NOMO-1 (cell line): ENCODE measurements at regions not wholly inside any gene's neighbourhood (a gene's known extent, or its start where the extent isn't known, plus 50 kb on each side); places are given as distances from the start of the nearest gene placed in this dataset.

Source experiments
- DNase-seq, 2 experiments: peaks; one replicate each; lab custom pipeline; 2025; ENCODE audit not compliant: unreplicated experiment in 2 of 2; lab: John Stamatoyannopoulos, UW

DNA sequence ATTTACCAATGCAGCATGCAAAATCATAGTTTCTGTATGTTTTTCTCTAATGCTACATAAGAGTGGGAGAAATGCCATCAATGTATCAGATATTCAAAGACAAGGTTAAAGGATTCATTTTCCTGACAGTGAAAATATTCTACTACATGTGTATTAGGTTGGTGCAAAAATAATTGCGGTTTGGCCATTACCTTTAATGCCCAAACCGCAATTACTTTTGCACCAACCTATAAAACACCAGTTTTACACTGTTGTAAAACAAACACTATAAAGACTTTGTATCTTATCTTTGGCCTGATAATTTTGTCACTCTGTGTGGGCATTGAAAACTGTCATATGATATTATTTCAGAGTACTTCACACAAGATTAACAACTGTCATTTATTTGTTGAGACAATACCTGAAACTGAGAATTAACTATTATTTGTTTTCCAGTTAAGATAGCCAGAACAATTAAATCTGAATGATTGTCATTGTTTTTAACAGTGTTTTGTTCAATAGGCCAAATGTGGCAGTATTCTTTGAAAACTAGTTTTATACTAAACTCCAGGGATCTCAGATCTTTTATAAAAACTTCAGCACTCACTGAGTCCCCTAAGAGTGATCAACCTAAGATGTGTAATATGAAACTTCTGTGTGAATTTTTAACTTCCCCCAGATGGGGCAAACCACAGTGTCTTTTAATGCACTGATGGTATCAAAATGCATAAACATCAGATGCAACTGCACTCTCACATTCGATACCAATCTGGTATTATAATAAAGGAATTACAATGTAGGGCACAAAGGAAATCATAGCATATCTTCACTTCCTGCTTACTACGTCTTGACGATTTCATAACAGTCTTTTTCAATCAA is 53.8 kb upstream of the FBN2 start:
- DNase-seq = no peak

DNA sequence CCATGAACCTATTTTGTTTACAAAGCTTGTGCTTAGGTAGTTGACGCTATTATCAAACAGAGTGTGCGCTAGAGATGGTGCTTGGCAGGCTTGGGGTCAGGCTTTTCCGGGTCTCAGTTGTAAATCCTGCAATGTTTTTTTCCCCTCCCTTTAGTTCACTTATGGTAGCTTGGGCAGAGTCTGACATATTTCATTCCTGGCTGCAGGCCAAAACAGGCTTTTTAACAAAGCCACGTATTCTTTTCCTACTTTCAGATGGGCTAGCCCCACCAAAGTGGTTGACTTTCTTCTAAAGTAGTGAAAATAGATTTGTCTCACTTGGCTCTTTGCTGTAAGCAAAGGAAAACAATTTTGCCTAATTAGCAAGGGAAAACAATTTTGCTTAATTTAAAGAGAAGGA is 58.0 kb upstream of the FBN2 start:
- DNase-seq = no peak

DNA sequence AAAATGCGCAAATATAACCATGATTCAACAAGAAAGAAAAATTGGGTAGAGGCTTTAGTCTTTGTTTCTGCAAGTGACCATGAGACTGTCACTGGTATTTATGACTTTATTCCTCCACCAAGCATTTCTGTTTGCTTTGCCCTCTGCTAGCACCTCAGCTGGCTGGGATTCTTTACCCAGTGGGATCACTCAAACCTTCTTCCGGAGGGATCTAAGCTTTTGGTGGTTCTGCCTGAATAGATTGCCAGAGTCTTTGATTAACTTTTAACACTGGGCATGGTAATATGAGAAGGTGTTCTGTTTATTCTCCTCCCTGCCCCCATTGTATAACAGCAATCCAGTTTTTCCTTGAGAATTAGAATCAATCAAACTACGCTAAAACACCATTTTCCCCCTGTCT is 59.1 kb upstream of the FBN2 start:
- no peak for DNase-seq

DNA sequence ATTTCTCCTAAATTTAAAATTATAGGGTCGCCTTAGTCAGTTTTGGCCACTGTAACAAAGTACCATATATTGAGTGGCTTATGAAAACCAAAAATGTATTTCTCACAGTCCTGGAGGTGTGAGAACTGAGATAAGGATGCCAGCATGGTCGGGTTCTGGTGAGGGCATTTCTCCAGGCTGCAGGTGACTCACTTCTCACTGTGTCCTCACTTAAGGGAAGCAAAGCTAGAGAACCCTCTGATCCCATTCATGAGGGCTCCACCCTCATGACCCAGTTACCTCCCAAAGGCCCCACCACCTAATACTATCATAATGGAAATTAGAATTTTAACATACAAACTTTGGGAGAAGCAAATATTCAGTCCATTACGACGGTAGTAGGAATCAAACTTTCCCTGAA is 75.1 kb upstream of the FBN2 start:
- DNase-seq = no peak

DNA sequence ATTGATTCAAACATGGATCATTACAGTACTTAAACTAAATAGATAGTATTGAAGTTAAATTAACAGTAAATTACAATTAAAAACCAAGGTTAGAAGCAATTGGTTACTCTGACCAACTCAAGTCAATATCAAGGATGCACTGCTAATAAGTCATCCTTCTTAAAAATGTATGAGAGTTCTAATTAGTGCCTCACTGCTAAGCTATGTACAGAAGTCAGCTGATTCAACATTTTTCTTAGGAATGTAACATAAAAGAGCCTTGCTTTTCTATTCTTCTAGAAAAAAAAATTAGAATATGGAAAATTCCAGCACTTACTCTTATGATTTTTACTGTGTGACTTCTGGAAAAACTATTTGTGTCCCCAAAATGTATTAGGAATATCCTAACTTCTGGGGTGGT is 75.7 kb upstream of the FBN2 start:
- no peak for DNase-seq

DNA sequence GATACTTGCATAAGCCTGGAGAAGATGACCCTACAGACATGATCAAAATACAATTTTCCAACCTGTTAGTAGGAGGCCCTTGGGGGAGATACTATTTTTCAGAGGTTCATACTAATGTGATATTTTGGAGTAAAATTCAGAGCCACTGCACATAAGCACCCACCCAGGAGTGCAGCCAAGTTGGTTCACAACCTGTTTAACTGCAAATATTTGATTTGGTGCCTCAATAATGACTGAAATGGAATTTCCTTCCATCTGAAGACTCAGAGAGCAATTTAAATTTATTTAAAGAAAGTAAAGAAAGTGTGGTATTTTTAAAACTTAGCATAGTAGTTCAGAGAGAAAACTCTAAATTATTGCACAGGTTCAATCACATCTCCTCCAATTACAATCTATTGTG is 77.5 kb upstream of the FBN2 start:
- DNase-seq = no peak

DNA sequence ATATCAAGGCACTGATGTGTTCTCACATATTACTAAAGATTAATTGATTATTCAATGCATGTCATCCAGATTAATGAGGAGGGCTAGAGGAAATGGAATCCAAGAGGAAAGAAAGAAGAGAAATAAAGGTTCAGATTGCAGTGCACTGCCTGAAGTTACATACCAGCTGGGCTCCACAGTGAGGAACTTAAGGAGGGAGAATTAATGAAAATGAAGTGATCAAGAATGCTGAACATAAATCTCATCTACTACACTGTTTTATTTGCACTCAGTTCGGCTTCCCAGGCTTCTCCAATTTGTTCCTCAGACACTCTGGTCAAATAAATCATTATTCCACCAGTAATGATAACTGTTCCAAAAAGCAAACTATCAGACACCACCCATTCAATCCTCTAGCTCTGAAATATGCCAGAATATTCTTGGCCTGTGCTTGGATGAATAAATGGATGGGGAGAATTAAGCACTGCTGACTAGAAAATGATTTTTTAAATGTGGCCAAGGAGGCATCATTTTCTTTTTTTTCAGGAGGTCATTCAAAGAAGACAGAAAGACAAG is 88.6 kb upstream of the FBN2 start:
- DNase-seq = no peak

DNA sequence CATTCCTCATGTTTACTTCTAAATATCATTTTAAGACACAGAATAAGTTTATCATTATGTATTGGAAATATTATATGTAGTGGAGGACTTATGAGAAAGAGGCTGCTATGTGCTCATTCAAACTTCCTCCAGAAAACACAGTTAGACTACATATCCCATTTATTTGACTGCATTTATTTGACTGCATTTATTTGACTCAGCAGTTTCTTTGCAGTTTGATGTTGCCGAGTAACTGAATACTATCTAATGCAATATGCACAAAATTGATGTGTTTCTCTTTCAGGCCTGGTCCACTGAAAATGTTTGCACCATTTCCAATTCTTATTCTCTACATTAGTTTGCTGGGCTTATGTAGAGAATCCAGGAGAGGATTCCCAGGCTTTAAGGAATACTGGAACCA is 89.9 kb upstream of the FBN2 start:
- no peak for DNase-seq

DNA sequence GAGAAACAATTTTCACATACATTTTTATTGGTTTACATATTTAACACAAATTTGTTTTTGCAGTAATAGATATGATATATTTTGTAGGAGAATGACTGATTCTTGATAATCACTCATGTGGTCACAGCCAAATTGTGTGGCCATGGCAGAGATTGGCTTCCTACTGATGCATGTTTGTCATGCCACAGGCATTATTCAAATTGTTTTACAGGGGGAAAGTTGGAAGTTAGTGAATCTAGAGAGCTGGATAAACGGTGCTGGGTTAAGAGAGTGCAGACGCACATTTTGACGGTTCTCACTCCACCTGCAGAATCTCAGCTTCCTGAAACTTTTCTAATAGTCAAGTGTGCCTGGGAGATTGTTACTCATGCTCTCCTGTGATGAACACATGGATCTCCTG is 91.1 kb upstream of the FBN2 start:
- DNase-seq = no peak

DNA sequence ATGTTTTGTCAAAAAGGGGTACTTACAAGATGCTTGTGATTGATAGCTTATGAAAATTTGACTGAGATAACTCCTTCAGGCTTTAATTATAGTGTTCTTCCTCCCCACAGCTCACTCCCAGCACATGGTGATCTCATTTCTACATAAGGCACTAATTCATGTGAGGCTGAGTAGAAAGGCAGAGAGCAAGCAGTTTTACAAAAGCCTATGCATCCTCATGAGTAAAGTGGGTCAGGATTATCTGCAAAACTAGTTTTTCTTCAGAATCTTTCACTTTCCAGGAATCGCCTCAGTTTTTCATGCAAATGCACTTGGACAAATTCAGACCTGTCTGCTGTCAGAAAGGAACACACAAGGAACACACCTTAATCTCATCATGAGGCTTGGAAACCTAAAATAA is 92.1 kb upstream of the FBN2 start:
- DNase-seq = no peak

DNA sequence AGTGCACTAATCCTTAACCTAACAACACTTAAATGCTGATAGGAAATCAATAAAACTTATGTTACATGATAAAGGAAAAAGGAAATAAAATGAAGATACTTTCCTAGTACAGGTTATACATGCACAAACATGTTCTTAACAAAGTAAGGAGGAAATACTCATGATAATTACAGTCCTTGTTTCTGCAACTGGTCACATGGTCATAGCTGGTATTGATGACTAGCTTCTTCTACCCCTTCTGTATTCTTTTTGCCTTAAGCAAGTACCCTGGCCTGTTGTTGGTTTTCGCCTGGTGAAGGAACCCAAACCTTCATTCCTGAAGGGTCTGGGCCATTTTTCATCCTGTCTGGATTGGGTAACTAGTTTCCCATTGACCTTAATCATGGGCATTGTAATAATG is 93.7 kb upstream of the FBN2 start:
- DNase-seq = no peak

DNA sequence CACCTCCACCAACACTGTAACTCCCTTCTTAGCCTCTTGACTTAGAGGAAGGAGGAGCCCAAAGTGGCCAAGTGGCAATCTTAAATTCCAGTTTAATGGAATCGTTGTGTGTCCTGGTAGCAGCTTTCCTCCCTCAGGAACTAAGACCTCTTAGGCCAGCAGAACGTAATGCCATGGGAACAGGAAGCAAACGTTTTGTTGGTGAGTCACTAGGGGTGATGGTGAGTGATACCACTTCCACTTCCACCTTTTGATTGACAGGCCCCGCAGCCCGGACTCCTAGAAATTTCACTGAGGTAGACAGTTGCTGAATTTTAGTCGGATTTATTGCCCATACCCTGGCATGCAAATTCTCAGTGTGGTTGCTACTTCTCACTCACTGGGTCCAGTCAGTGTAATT is 94.2 kb upstream of the FBN2 start:
- DNase-seq = no peak

DNA sequence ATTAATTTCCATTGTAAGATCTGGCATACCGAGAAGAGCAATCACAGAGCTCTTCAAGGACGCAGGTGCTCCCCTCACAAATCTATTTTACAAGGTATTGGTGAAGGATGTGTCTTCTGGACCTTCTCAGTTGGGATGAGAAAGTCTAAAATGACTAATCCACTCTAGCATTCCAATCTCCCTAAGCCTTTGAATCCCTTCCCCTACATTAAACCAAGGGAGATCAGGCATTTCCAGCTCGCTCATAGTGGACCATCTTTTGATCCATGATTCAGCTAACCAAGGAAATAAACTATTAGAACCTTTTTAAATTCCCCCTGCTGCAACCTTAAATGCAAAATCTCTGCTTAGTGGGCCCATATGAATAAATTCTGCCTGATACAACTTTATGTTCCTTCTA is 95.9 kb upstream of the FBN2 start:
- no peak for DNase-seq

DNA sequence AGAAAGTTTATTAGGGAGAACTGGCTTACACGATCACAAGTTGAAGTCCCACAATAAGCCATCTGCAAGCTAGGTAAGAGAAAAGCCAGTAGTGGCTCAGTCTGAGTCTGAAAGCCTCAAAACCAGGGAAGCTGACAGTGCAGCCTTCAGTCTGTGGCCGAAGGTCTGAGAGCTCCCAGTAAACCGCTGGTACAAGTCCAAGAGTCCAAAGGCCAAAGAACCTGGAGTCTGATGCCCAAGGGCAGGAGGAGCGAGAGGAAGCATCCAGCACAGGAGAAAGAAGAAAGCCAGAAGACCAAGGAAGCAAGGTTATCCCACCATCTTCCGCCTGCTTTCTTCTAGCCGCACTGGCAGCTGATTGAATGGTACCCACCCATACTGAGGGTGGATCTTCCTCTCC is 97.3 kb upstream of the FBN2 start:
- no peak for DNase-seq

DNA sequence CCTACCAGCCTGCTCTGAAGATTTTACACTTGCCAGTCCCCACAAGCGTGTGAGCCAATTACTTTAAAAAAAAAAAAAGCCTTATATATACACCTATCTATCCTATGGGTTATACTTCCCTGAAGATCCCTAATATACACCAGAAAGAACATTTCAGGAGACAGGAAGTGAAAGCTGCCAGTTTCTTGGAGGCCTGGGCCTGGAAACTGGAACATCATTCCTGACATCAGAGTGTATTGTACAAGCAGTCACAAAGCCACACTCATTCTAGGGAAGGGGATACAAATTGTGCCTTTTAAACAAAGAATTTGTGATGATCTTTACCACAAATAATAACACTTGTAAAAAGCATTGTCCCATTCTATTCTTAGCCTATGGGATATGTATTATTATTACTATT is 98.3 kb upstream of the FBN2 start:
- no peak for DNase-seq

DNA sequence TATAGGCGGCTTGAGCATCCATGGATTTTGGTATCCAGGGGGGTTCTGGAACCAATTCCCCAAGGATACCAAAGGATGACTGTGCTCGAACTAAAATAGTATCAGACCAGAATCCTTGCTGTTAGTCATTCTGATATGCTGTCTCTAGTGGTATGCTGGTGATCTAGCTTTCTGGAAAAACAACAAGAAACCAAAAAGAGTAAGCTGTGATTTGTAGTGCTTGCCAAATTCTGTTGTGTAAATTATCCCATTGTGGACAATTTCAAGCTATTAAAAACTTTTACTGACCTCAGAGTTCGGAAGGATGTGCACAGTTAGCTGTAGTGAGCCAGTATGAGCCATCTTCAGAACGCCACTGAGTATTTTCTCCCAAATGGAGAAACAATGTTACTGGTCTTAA is 99.0 kb upstream of the FBN2 start:
- no peak for DNase-seq

DNA sequence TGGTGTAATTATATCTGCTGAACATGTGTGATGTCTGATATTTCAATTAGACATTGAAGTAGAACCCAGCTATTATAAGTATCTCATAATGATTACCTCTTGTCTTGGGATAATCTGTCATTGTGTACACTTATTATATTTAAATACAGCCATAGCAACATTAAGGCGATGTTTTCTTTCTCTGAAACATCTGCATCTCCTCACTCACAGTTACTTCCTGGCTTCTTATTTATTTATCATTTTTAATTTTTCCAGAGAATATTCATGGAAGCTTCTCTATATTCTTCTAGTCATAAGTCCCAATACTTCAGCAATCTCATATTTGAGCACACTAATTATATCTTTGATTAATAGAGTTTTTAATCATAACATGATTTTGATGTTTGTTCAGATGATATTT is 103.8 kb upstream of the FBN2 start:
- no peak for DNase-seq

DNA sequence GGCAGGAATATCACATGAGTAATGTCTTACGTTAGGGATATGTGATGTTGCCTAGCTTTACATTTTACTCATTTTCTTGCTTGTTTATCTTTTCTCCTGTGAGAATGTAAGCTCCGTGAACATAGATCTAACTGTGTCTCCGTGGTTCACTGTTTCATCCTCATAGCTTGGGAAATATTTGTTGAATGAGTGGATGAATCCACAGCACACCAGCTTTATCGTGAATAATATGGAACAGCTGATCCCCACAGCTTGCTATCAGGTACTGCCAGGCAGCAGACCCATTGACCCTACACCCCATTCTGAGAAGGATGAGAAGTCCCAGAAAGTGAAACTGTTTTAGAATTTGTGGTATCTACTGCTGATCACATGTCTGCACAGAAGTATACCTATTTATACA is 106.8 kb upstream of the FBN2 start:
- no peak for DNase-seq

DNA sequence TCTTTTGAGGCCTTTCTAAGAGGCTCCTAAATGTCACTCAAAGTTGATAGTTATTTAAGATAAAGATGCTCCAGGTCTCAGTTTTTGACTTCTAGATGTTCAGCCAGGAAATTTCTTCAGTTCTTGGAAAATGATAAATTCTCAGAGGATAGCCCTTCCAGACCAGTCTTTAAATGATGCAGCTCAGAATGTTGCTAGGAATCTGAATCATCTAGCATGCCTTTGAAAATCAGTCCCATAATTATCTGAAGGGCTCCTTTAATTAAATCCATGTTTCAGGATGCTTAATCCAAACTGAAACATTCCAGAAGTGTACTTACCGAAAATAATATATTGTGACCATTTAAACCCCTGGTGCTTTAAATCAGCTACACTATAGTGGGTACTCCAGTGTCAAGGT is 107.5 kb upstream of the FBN2 start:
- DNase-seq = no peak

DNA sequence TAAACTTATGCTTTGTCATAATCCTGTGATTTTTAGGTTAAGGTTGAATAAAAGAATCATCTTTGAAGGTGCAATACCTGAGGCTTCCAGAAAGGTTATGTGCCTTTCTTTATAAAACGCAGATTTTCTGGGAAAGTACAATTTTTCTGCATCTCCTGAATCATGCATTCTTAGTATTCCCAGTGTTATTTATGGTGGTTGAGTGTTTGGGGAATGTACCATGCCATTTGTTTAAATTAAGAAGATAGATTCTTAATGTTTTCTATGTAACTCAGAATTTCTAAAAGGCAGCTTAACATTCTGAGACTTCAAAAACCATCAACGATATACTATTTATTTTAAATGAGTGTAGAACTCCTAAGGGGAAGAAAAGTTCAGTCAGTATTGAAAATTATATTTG is 108.1 kb upstream of the FBN2 start:
- no peak for DNase-seq

DNA sequence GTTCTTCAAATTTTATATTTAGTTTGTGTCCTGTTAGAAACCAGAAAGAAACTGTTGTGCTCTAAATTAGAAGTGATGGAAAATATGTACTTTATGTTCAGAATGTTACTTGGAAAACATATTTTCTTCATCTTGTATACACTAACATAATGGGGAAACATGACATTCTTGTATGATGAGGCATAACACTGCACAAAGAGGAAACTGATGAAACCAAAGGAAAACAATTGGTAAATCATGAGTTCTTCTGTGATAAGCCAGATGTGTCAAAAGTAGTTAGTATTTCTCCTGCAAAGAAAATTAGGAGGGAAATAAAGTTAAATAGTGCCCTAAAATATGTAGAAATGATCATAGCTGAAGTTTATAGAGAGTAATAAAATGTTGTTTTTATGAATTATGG is 111.1 kb upstream of the FBN2 start:
- no peak for DNase-seq

DNA sequence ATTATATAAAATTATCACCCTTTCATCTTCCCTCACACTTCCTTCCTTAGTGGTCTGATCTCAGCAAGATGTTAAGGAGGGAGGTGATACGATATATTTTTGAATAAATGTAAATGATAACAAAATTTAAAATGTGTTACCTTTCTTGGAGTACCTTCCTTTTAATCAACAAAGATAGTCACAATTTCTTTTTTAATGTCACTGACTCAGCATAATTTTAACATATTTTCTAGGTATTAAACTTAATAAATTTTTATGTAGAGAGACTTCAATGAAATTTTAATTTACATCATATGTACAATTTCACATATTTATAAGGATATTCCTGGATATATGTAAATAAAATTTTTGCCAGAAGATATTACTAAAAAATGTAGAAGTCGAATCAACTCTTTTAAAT is 125.0 kb upstream of the FBN2 start:
- DNase-seq = no peak
